ENCODE measurements at regions not wholly inside any gene's neighbourhood (a gene's known extent, or its start where the extent isn't known, plus 50 kb on each side); places are given as distances from the start of the nearest gene placed in this dataset.

DNA sequence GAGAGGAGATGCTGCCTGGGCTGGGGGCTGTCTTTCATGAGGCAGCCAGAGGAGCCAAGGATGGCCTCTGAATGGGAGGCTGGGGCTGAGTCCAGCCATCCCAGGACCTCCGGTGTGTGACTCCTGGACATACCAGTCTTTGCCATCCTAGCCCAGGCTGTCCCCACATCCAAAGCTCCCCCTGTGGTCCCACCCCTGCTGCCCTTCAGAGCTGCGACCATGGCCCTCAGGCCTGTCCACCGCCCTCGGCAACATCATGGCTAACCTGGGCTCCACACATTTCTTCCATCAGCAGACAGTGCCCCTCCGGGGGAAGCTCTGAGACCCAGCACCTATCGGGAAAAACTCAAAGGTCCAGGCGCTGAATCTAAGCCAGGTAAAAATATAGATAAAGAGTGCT, 324.4 kb downstream of the MN1 start:
- H4K91ac ChIP-seq (replicated peaks; ENCODE audit: insufficient read length, low read length) = no peak overlapping the region
- no peak overlapping the region for H3K9ac ChIP-seq (replicated peaks in 1 of 4; ENCODE audit: extremely low read depth in 1 of 4, low read depth in 3 of 4, low read length in 3 of 4)
- H2BK20ac ChIP-seq (ENCODE audit: low read length) = no peak overlapping the region
- H3K36me3 ChIP-seq (ENCODE audit: control insufficient read depth in 2 of 4, insufficient read depth in 4 of 4, low read length in 3 of 4) = no peaks in the 10 kb centered on the region
- DNase-seq (ENCODE audit: low read depth in 1 of 2, low spot score in 2 of 2) = no peak
- no peak overlapping the region for H2BK120ac ChIP-seq (replicated peaks; ENCODE audit: low read depth, low read length)
- no peaks in the 10 kb centered on the region for H4K20me1 ChIP-seq (replicated peaks in 1 of 2; ENCODE audit: control insufficient read depth in 1 of 2, insufficient read depth in 2 of 2, low read length in 2 of 2)
- 90% methylated on average over 7 of the region's 7 CpGs; no CpG with 5 or more reads in 1 of the 2 experiments for WGBS, 2 experiments (ENCODE audit: extremely low coverage in 1 of 2, insufficient coverage in 1 of 2, insufficient read length in 1 of 2, insufficient replicate concordance in 2 of 2, low coverage in 1 of 2, low lambda C conversion rate in 2 of 2, missing lambda C conversion rate in 1 of 2)
- 0 out of 7 replicates have a peak, but pooled peaks cover 0 to 2% (median 0%) of the 10 kb centered on the region in 4 experiments for H3K27me3 ChIP-seq (replicated peaks in 1 of 4; ENCODE audit: control insufficient read depth in 3 of 4, extremely low read depth in 1 of 4, insufficient read depth in 3 of 4, low read length in 3 of 4)
- no peak overlapping the region for H4K5ac ChIP-seq (ENCODE audit: insufficient read length, low read depth, low read length)
- H3K79me1 ChIP-seq (ENCODE audit: low read depth, low read length) = no peaks in the 10 kb centered on the region
- no peak for FAIRE-seq
- no peak overlapping the region for H3K18ac ChIP-seq (ENCODE audit: extremely low read depth, low read length)
- CTCF ChIA-PET (ENCODE audit: partially characterized antibody) = interaction anchor here (0.8 kb wide), 1 partner anchor 12 kb away, joined by 3 read pairs; no protein-coding TSS in a partner anchor
- H3K9me3 ChIP-seq (ENCODE audit: insufficient read depth in 2 of 2, low read depth in 1 of 2, low read length in 1 of 2) = no peaks in the 10 kb centered on the region
- H3K4me3 ChIP-seq (ENCODE audit: extremely low read depth in 1 of 4, insufficient read depth in 2 of 4, low read depth in 3 of 4, low read length in 4 of 4) = no peak overlapping the region
- H3K27ac ChIP-seq (ENCODE audit: low read depth, low read length) = no peak overlapping the region
- H3K23ac ChIP-seq (ENCODE audit: insufficient read length) = no peak overlapping the region
- H3K4me2 ChIP-seq (ENCODE audit: insufficient read depth in 1 of 2, low read depth in 2 of 2, low read length in 2 of 2) = no peak overlapping the region
- no peaks in the 10 kb centered on the region for H3K79me2 ChIP-seq (ENCODE audit: control insufficient read depth in 1 of 2, insufficient read depth in 2 of 2, low read length in 2 of 2)
- H2BK12ac ChIP-seq (ENCODE audit: low read depth, low read length) = 0 out of 2 replicates have a peak overlapping the region, but pooled peaks have one; percentile 81
- no peak overlapping the region for H3K56ac ChIP-seq (replicated peaks; ENCODE audit: insufficient read length, low read depth, low read length)
- no peak overlapping the region; the same call in 1 of the 2 replicates for H2AK5ac ChIP-seq (ENCODE audit: low read depth, low read length)
- peak overlapping the region; percentile 28; the same call in 1 of the 2 replicates for H4K8ac ChIP-seq (ENCODE audit: extremely low read depth, insufficient read depth, low read length)
- H2AFZ ChIP-seq (ENCODE audit: low read length) = no peak overlapping the region
- H2BK5ac ChIP-seq (ENCODE audit: low read depth, low read length) = no peak overlapping the region
- H3K14ac ChIP-seq (ENCODE audit: insufficient read length) = no peak overlapping the region
- POLR2A ChIA-PET (ENCODE audit: partially characterized antibody) = interaction anchor here (1.4 kb wide), 1 partner anchor 12 kb away, joined by 3 read pairs; no protein-coding TSS in a partner anchor
- H3K23me2 ChIP-seq (ENCODE audit: low read depth, low read length) = no peaks in the 10 kb centered on the region
- peaks cover 16 to 29% (median 20%) of the 10 kb centered on the region in 4 experiments for H3K4me1 ChIP-seq (replicated peaks in 1 of 4; ENCODE audit: control insufficient read depth in 3 of 4, insufficient read depth in 4 of 4, low read length in 3 of 4)
- H3K4ac ChIP-seq (replicated peaks; ENCODE audit: insufficient read length, low read depth, low read length) = no peak overlapping the region
- H2BK15ac ChIP-seq (ENCODE audit: low read length) = no peak overlapping the region
- TF ChIP-seq NRF1 (IDR thresholded peaks at IDR 0.05; ENCODE audit: low read depth, low read length) (no peak), SP2 (IDR thresholded peaks at IDR 0.05; ENCODE audit: low read length) (no peak), BCL11A (IDR thresholded peaks at IDR 0.05; ENCODE audit: low read depth in 2 of 2, low read length in 2 of 2) (no peak), CHD1 (IDR thresholded peaks at IDR 0.05; ENCODE audit: low read depth, low read length) (no peak), RNF2 (IDR thresholded peaks at IDR 0.05; ENCODE audit: borderline replicate concordance, low read depth, low read length, missing control alignments, poor library complexity, severe bottlenecking) (no peak), TBP (IDR thresholded peaks at IDR 0.05; ENCODE audit: low read depth, low read length) (no peak), TCF12 (IDR thresholded peaks at IDR 0.05; ENCODE audit: low read depth, low read length) (no peak), JUND (IDR thresholded peaks at IDR 0.05; ENCODE audit: low read length) (no peak), KDM1A (IDR thresholded peaks at IDR 0.05; ENCODE audit: borderline replicate concordance, low read length) (no peak), RXRA (IDR thresholded peaks at IDR 0.05; ENCODE audit: insufficient read depth, low read depth, low read length) (no peak), SAP30 (IDR thresholded peaks at IDR 0.05; ENCODE audit: insufficient read depth, insufficient replicate concordance, low read length) (no peak), TAF7 (optimal IDR thresholded peaks at IDR 0.05; ENCODE audit: borderline replicate concordance, low read depth, low read length) (no peak), CEBPB (IDR thresholded peaks at IDR 0.05; ENCODE audit: low read depth, low read length) (no peak)
- TF ChIP-seq, protein P1, sequence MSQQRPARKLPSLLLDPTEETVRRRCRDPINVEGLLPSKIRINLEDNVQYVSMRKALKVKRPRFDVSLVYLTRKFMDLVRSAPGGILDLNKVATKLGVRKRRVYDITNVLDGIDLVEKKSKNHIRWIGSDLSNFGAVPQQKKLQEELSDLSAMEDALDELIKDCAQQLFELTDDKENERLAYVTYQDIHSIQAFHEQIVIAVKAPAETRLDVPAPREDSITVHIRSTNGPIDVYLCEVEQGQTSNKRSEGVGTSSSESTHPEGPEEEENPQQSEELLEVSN (IDR thresholded peaks at IDR 0.05) = no peak

Measured in H1 (cell line).